ENCODE measurements at regions not wholly inside any gene's neighbourhood (a gene's known extent, or its start where the extent isn't known, plus 50 kb on each side); places are given as distances from the start of the nearest gene placed in this dataset.

DNA sequence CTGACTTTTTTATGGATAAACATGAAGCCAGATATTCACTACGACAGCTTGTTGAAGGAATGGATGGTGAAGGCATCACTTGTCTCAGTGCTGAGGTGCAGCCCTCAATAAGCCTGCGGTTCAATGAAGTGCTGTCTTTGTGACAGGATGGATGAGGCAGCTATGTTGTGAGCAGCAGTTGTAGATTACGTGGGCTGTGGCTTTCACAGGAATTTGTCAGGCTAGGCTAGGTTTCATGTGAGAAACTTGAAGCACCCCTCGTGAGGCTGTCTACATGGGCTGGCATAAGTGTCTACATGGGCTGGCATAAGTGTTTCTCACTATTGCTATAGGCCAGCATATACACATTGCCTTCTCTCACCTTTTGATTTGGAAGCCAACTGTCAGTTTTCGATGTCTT is 1050.0 kb downstream of the ADGRL3 start:
- DNase-seq (no peak), ATAC-seq (no peak)
- intact Hi-C loops (cut with DNase I) = no loop called here
- H3K4me1 ChIP-seq (ENCODE audit: control insufficient read depth, insufficient read depth, low read length) = no peaks in the 10 kb centered on the region
- no peaks in the 10 kb centered on the region for H3K9me3 ChIP-seq (ENCODE audit: control insufficient read depth, low read length)
- WGBS = 65% methylated on average over 5 of the region's 5 CpGs
- H3K27me3 ChIP-seq (ENCODE audit: control insufficient read depth, insufficient read depth) = no peaks in the 10 kb centered on the region
- H3K4me3 ChIP-seq (ENCODE audit: low read length) = no peak overlapping the region
- no peak overlapping the region for H3K27ac ChIP-seq (ENCODE audit: low read length)

DNA sequence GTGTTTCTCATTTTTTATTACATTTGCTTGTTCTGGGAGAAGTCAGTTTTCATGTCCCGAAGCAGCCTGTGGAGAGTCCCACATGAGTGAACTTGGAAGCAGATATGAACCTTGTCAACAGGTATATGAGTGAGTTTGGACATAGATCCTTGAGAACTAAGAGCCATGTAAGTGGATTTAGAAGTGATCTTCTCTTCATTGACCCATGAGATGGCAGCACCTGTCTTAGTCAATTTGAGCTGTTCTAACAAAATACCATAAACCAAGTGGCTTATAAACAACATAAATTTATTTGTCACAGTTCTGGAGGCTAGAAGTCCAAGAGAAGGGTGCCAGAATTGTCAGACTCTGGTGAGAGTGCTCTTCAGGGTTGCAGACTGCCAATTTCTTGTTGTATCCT is 1043.8 kb downstream of the ADGRL3 start:
- ATAC-seq = no peak
- Histone ChIP-seq H3K4me3 (ENCODE audit: low read length) (no peak overlapping the region), H3K27ac (ENCODE audit: low read length) (no peak overlapping the region), H3K27me3 (ENCODE audit: control insufficient read depth, insufficient read depth) (no peaks in the 10 kb centered on the region), H3K9me3 (ENCODE audit: control insufficient read depth, low read length) (no peaks in the 10 kb centered on the region), H3K4me1 (ENCODE audit: control insufficient read depth, insufficient read depth, low read length) (no peaks in the 10 kb centered on the region)
- intact Hi-C loops (cut with DNase I) = no loop called here
- DNase-seq = no peak
- WGBS = 90% methylated on average over 1 of the region's 1 CpG

DNA sequence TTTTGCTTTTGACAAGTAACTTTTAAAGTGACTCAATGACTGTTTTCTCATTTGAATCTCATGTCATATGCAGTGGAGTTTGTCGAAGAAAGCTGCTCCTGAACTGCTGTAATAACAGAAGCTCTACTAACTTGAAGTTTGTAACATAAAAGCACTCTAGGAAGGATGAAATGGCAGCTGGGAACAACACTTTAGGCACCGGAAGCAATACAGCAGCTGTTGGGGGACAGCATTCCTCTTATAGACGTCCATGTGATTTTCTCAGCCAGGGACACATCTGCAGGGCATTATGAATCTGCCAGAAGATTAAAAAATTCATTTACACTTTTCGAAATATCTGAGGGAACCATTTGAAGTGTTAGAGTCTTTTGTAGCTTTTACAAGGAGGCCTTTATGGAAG is 1035.8 kb downstream of the ADGRL3 start:
- intact Hi-C loops (cut with DNase I) = no loop called here
- DNase-seq (no peak), ATAC-seq (no peak)
- no peaks in the 10 kb centered on the region for H3K9me3 ChIP-seq (ENCODE audit: control insufficient read depth, low read length)
- no peak overlapping the region for H3K27ac ChIP-seq (ENCODE audit: low read length)
- no peak overlapping the region for H3K4me3 ChIP-seq (ENCODE audit: low read length)
- H3K4me1 ChIP-seq (ENCODE audit: control insufficient read depth, insufficient read depth, low read length) = no peaks in the 10 kb centered on the region
- 54% methylated on average over 4 of the region's 4 CpGs for WGBS
- H3K27me3 ChIP-seq (ENCODE audit: control insufficient read depth, insufficient read depth) = no peaks in the 10 kb centered on the region

DNA sequence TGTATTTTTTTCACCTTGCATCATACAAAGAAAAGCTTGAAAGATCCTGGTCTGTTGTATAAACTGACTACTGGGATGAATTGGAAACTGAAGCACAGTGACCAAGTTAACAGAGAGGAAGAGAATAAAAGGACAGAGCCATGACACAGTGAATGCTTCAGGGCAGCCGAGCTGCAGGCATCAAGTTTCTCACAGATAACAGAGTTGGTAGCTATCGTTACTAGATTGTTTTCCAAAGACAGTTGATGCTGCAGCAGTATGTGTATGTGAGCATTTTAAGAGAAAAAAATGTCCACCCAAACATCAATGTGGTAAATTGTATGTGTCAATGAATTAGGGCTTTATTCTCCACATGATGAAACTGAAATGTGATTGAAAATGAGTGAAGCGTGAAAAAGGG is 1032.7 kb downstream of the ADGRL3 start:
- H3K27ac ChIP-seq (ENCODE audit: low read length) = no peak overlapping the region

DNA sequence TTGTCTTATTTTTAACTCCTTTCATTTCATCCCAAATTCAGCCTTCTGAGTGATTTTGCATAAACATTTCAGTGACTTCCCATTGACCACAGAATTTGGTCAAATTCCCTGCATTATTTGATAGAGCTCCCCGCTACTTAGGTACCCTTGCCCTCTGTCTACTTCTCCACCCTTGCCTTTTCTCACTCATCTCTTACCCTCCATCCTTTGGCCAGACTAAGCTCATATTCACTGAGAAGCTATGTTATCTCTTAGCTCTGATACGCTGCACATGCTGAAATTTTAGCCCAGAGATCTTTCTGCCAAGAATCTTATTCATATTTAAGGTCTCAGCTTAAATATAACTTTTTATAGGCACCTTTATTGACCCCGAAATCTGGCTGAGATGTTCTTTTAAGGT is 1031.9 kb downstream of the ADGRL3 start:
- Histone ChIP-seq H3K27ac (ENCODE audit: low read length) (no peak overlapping the region), H3K4me1 (ENCODE audit: control insufficient read depth, insufficient read depth, low read length) (no peaks in the 10 kb centered on the region), H3K9me3 (ENCODE audit: control insufficient read depth, low read length) (no peaks in the 10 kb centered on the region), H3K27me3 (ENCODE audit: control insufficient read depth, insufficient read depth) (no peaks in the 10 kb centered on the region), H3K4me3 (ENCODE audit: low read length) (no peak overlapping the region)
- ATAC-seq (no peak), DNase-seq (no peak)
- intact Hi-C loops (cut with DNase I) = no loop called here
- WGBS = 59% methylated on average over 3 of the region's 3 CpGs

More for the DNA sequence above, 1032.7 kb downstream of the ADGRL3 start:
- H3K27me3 ChIP-seq (ENCODE audit: control insufficient read depth, insufficient read depth) = no peaks in the 10 kb centered on the region
- intact Hi-C loops (cut with DNase I) = no loop called here
- H3K4me3 ChIP-seq (ENCODE audit: low read length) = no peak overlapping the region
- ATAC-seq (peak; percentile 65 to 85), DNase-seq (peak in 1 of 3 donors; percentile 38)
- WGBS = 31% methylated on average over 3 of the region's 3 CpGs
- no peaks in the 10 kb centered on the region for H3K4me1 ChIP-seq (ENCODE audit: control insufficient read depth, insufficient read depth, low read length)
- no peaks in the 10 kb centered on the region for H3K9me3 ChIP-seq (ENCODE audit: control insufficient read depth, low read length)

DNA sequence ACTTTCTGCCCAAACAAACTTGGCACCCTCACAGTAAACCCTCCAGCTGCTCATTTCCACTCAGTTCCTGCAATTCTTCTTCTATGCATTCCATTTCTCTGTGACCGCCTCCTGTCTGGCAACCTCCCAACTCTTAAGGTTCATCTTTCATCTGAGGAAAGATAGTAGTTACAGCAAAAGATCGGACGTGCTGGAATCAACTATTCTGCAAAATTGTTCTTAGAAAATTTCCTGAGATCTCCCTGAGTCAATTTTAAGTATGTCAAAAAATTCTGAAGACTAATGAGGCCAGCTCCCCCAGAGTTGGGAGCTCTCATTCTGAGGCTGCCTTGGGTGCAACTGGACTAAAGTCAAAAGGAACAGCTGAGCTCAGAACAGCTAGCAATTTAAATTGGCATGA is 1026.0 kb downstream of the ADGRL3 start:
- DNase-seq (no peak), ATAC-seq (no peak)
- H3K9me3 ChIP-seq (ENCODE audit: control insufficient read depth, low read length) = no peaks in the 10 kb centered on the region
- H3K27ac ChIP-seq (ENCODE audit: low read length) = no peak overlapping the region
- H3K4me3 ChIP-seq (ENCODE audit: low read length) = no peak overlapping the region
- WGBS = 14% methylated on average over 3 of the region's 3 CpGs
- no peaks in the 10 kb centered on the region for H3K4me1 ChIP-seq (ENCODE audit: control insufficient read depth, insufficient read depth, low read length)
- intact Hi-C loops (cut with DNase I) = no loop called here
- H3K27me3 ChIP-seq (ENCODE audit: control insufficient read depth, insufficient read depth) = no peaks in the 10 kb centered on the region

DNA sequence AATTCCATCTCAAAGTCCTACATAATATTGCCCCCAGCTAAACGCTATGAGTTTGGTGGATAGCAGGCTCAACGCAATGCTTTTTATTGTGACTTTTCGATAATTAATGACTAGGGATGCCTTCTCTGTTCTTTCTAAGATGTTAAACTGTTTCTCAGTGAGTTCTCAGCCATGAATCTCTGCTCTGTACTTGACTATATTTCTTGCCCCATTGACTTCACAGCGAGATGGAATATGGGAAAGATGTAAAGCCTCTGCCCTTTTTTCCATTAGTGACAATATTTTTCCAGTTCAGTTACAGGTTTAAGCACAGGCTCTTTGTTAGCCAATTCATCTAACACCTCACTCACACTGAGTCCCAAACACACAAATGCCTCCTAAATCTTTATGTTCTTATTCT is 1022.0 kb downstream of the ADGRL3 start:
- H3K4me1 ChIP-seq (ENCODE audit: control insufficient read depth, insufficient read depth, low read length) = no peaks in the 10 kb centered on the region
- no peaks in the 10 kb centered on the region for H3K9me3 ChIP-seq (ENCODE audit: control insufficient read depth, low read length)
- ATAC-seq (no peak), DNase-seq (no peak)
- no peak overlapping the region for H3K4me3 ChIP-seq (ENCODE audit: low read length)
- no peak overlapping the region for H3K27ac ChIP-seq (ENCODE audit: low read length)
- intact Hi-C loops (cut with DNase I) = no loop called here
- H3K27me3 ChIP-seq (ENCODE audit: control insufficient read depth, insufficient read depth) = no peaks in the 10 kb centered on the region
- WGBS = 94% methylated on average over 4 of the region's 4 CpGs

DNA sequence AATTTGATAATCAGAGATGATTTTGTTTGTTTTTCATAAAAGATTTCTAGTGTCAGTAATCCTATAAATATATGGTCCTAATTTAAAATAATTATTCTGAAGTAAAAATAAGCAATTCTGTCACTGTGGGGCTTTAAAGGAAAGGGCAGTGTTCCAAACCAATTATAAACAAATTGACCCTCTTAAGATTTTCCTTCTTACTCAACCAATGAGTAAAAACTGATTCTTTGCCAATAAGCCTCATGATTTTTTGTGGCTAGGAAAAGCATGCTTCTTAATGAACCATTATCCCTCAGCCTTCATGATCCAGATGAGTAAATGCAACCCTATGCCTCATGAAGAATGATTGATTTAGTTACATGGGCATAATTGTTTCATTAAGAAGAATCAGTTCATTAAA is 1010.4 kb downstream of the ADGRL3 start:
- Histone ChIP-seq H3K4me3 (ENCODE audit: low read length) (no peak overlapping the region), H3K27ac (ENCODE audit: low read length) (no peak overlapping the region), H3K27me3 (ENCODE audit: control insufficient read depth, insufficient read depth) (no peaks in the 10 kb centered on the region), H3K9me3 (ENCODE audit: control insufficient read depth, low read length) (no peaks in the 10 kb centered on the region), H3K4me1 (ENCODE audit: control insufficient read depth, insufficient read depth, low read length) (no peaks in the 10 kb centered on the region)
- intact Hi-C loops (cut with DNase I) = no loop called here
- ATAC-seq = no peak
- no peak for DNase-seq

DNA sequence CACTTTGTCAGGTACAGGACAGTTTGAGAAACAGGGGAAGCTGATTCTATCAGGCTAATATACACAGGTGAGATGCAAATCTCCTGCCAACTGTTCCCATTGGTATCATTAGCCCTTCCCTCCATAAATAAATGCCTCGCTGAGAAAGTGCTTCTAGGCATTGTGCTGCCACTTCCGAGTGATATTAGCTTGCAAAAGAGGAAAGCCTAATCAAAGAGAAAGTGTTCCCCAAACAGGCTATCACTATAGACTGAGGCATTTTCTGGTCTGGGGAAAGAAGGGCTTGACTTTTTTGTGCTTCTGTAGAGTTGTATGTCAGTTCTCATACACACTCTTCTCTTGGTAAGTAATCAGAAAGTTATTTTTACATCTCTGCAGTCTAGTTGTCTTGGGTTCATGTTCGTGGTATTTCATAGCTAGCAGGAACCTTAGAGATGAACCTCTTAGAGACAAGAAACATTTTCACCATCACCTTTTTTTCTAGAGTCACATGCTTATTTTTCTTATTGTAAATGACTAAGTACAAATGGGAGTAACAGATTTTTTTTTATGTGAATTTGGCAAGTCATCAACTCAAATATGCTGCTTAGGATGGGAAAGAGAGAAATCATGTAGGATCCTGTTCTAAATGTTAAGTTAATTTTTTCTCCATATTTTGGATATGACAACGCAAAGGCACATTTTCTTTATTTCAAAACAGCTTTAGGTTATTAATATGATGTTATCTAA is 1009.8 kb downstream of the ADGRL3 start:
- H3K9me3 ChIP-seq (ENCODE audit: control insufficient read depth, low read length) = no peaks in the 10 kb centered on the region
- ATAC-seq = no peak
- intact Hi-C loops (cut with DNase I) = no loop called here
- WGBS = 54% methylated on average over 4 of the region's 4 CpGs
- H3K4me1 ChIP-seq (ENCODE audit: control insufficient read depth, insufficient read depth, low read length) = no peaks in the 10 kb centered on the region
- H3K27ac ChIP-seq (ENCODE audit: low read length) = no peak overlapping the region
- H3K27me3 ChIP-seq (ENCODE audit: control insufficient read depth, insufficient read depth) = no peaks in the 10 kb centered on the region
- H3K4me3 ChIP-seq (ENCODE audit: low read length) = no peak overlapping the region
- no peak for DNase-seq

DNA sequence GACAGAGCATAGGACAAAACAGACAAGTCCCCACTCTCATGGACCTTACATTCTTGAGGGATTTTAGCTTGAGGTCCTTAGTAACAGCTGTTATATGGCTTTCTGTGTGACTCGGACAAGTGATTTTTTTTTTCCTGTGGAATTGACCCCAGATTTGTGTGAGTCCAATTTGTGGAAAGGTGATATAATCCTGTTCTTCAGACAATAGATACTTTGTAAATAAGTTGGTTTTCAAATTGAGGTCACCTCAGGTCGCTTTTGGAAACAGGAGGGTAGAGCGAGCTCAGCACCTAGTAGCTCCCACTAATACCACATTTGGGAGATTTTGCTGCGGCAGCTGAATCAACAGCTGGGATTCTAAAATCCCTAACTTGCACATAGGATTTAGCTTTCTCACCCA is 1008.8 kb downstream of the ADGRL3 start:
- no peak overlapping the region for H3K4me3 ChIP-seq (ENCODE audit: low read length)
- H3K4me1 ChIP-seq (ENCODE audit: control insufficient read depth, insufficient read depth, low read length) = no peaks in the 10 kb centered on the region
- DNase-seq = no peak
- no peaks in the 10 kb centered on the region for H3K27me3 ChIP-seq (ENCODE audit: control insufficient read depth, insufficient read depth)
- intact Hi-C loops (cut with DNase I) = no loop called here
- H3K9me3 ChIP-seq (ENCODE audit: control insufficient read depth, low read length) = no peaks in the 10 kb centered on the region
- 87% methylated on average over 4 of the region's 4 CpGs for WGBS
- no peak for ATAC-seq
- no peak overlapping the region for H3K27ac ChIP-seq (ENCODE audit: low read length)

DNA sequence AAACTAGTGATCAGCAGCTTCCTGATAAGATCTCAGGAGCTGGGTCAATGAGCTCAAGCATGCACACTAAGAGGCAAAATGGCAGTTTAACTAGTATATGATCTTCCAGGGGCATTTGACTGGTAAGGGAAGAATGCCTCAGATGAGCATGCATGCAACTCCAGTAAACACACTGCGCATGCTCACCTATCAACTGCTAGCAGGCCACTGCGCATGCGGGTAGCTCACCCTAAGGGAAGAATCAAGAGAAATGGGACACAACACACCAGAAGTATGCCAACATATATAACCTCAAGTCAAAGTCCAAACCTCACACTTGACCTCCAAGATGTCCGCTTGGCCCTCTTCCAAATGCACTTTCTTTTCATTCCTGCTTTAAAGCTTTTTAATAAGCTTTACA is 1004.0 kb downstream of the ADGRL3 start:
- DNase-seq (no peak), ATAC-seq (no peak)
- Histone ChIP-seq H3K27ac (ENCODE audit: low read length) (no peak overlapping the region), H3K4me1 (ENCODE audit: control insufficient read depth, insufficient read depth, low read length) (no peaks in the 10 kb centered on the region), H3K27me3 (ENCODE audit: control insufficient read depth, insufficient read depth) (no peaks in the 10 kb centered on the region), H3K4me3 (ENCODE audit: low read length) (no peak overlapping the region), H3K9me3 (ENCODE audit: control insufficient read depth, low read length) (no peaks in the 10 kb centered on the region)
- 97% methylated on average over 4 of the region's 4 CpGs for WGBS
- intact Hi-C loops (cut with DNase I) = no loop called here

DNA sequence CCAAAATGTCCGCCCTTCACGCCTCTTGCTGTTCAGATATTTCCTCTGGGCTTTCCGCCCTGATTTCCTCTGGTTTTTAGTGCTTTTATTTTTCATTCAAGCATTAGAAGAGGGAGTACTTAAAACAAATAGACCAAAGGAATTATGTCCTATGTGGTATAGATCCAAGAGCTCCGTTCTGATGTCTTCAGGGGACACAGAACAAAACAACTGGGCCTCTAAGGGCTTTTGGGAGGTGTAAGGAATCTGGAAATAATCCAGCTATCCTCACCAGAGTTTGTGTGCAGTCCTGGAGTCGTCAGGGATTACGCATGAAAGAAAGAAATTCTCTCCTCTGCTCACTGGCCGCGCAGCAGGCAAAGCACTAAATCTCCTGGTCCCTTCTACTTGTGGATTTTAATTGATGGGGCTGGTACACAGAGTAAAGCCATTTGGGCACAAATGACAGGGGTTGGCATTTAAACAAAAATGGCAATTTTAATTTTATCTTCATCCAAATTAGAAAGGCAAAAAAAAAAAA is 999.2 kb downstream of the ADGRL3 start:
- no peak for DNase-seq
- no peak for ATAC-seq
- Histone ChIP-seq H3K4me1 (ENCODE audit: control insufficient read depth, insufficient read depth, low read length) (no peaks in the 10 kb centered on the region), H3K27me3 (ENCODE audit: control insufficient read depth, insufficient read depth) (no peaks in the 10 kb centered on the region), H3K4me3 (ENCODE audit: low read length) (no peak overlapping the region), H3K9me3 (ENCODE audit: control insufficient read depth, low read length) (no peaks in the 10 kb centered on the region), H3K27ac (ENCODE audit: low read length) (no peak overlapping the region)
- 78% methylated on average over 8 of the region's 8 CpGs for WGBS
- intact Hi-C loops (cut with DNase I) = no loop called here

Data from right cardiac atrium (tissue), 5 donors.